Kidney epithelial cell (primary cell): ENCODE measurements at regions not wholly inside any gene's neighbourhood (a gene's known extent, or its start where the extent isn't known, plus 50 kb on each side); places are given as distances from the start of the nearest gene placed in this dataset.
"Not testable (repeated sequence)": the region's sequence is repeated elsewhere in the genome, so short reads cannot be mapped to it uniquely, and the experiment has no call there.

ENCODE experiments used
- DNase-seq: peaks from one replicate; pipeline ENCODE4 v3.0.0-alpha.2; 2010; ENCODE audit warnings: low read depth
- H3K27me3 ChIP-seq: 2 replicates; pipeline ENCODE4 v1.6.0; 2011; ENCODE audit warnings: low read length; ENCODE audit not compliant: control insufficient read depth, insufficient read depth
- H3K36me3 ChIP-seq: 2 replicates; pipeline ENCODE4 v1.5.1; 2011; ENCODE audit warnings: low read length; ENCODE audit not compliant: control insufficient read depth, insufficient read depth
- H3K4me3 ChIP-seq: 2 replicates; pipeline ENCODE4 v1.5.1; 2011; ENCODE audit warnings: low read depth, mild to moderate bottlenecking, control low read depth, low read length
- CTCF ChIP-seq: IDR thresholded peaks from 2 replicates; pipeline ENCODE4 v1.5.1; 2011; ENCODE audit warnings: mild to moderate bottlenecking, moderate library complexity, low read length, control low read depth, inconsistent platforms; ENCODE audit not compliant: insufficient read depth, poor library complexity, severe bottlenecking

GRCh38 chr20:51945177-51945576 is 142.9 kb upstream of the SALL4 start:
- TF ChIP-seq CTCF = no peak
- no peak for DNase-seq
- Histone ChIP-seq H3K4me3 (no peak overlapping the region), H3K36me3 (no peaks in the 10 kb centered on the region), H3K27me3 (no peaks in the 10 kb centered on the region)

- TF ChIP-seq CTCF = no peak
- Histone ChIP-seq H3K36me3 (no peaks in the 10 kb centered on the region), H3K4me3 (no peak overlapping the region), H3K27me3 (no peaks in the 10 kb centered on the region)
- no peak for DNase-seq
Observed at GRCh38 chr20:51943761-51944160, 141.4 kb upstream of the SALL4 start.

GRCh38 chr20:51943326-51943725 is 141.0 kb upstream of the SALL4 start:
- H3K4me3 ChIP-seq, H3K36me3 ChIP-seq, DNase-seq, H3K27me3 ChIP-seq: not testable (repeated sequence)

- no peak for TF ChIP-seq CTCF
- Histone ChIP-seq H3K36me3 (no peaks in the 10 kb centered on the region), H3K4me3 (no peak overlapping the region), H3K27me3 (no peaks in the 10 kb centered on the region)
- no peak for DNase-seq
Observed at GRCh38 chr20:51941503-51941902, 139.2 kb upstream of the SALL4 start.

GRCh38 chr20:51939259-51939585 is 136.9 kb upstream of the SALL4 start:
- DNase-seq = no peak
- Histone ChIP-seq H3K36me3 (no peaks in the 10 kb centered on the region), H3K27me3 (no peaks in the 10 kb centered on the region), H3K4me3 (no peak overlapping the region)
- no peak for TF ChIP-seq CTCF

- TF ChIP-seq CTCF = no peak
- no peaks in the 10 kb centered on the region for H3K36me3 ChIP-seq
- no peak for DNase-seq
- H3K27me3 ChIP-seq = no peaks in the 10 kb centered on the region
- H3K4me3 ChIP-seq = no peak overlapping the region
Observed at GRCh38 chr20:51938559-51939258, 136.4 kb upstream of the SALL4 start.
